DMS 273 treated with DMSO at 0.1 percent for 48 hours (cell line): ENCODE measurements at regions not wholly inside any gene's neighbourhood (a gene's known extent, or its start where the extent isn't known, plus 50 kb on each side); places are given as distances from the start of the nearest gene placed in this dataset.
"Not testable (repeated sequence)": the region's sequence is repeated elsewhere in the genome, so short reads cannot be mapped to it uniquely, and the experiment has no call there.

Experiments used
- DNase-seq: peaks from one replicate; lab custom pipeline; 2025; lab: John Stamatoyannopoulos, UW

DNA sequence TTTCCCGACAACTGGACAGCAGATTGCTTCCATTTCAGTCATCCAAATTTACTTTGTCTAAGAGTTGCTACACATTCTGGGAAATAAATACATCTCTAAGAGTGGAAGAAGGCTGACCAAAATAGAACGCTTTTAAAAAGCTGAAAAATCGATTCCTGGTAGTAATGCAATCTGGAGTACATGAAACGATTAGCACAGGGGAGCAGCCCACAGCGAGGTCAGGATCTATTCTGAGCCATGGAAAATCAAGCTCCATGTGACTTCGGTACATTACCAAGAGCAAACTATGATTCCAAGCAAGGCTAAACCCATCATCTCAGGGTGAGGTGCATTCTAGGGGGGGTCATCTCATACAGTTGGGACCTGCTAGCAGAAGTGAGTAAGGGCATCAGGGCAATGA is 249.3 kb downstream of the BLID start:
- DNase-seq = no peak

DNA sequence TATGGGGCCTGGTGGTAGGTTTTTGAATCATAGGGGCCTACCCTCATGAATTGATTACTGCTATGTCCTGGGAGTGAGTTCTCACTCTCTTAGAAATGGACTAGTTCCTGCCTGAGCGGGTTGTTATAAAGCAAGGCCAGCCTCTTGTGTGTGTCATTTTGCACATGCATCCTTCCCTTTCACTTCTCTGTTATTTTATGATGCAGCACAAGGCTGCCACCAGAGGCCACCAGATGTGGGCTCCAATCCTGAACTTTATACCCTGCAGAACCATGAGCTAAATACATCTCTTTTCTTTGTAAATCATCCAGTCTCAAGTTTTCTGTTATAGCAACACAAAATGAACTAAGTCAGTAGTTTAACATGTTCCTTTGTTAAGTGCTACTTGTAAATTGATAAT is 251.4 kb downstream of the BLID start:
- no peak for DNase-seq

DNA sequence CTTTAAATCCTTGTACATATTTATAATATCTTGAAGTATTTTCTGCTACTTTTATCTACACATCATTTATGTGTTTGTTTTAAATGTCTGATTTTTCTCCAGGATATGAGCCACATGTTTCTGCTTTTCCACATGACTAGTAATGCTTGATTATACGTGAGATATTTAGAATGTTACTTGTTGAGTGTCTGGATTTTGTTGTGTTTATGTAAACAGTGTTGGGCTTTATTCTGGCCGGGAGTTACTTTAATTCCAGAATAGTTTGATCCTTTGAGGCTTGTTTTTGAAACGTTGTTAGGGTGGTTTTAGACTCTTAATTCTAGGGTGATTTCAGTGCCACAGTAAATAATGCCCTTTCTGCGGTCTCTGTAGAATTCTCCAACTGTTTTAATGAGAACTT is 252.9 kb downstream of the BLID start:
- no peak for DNase-seq

DNA sequence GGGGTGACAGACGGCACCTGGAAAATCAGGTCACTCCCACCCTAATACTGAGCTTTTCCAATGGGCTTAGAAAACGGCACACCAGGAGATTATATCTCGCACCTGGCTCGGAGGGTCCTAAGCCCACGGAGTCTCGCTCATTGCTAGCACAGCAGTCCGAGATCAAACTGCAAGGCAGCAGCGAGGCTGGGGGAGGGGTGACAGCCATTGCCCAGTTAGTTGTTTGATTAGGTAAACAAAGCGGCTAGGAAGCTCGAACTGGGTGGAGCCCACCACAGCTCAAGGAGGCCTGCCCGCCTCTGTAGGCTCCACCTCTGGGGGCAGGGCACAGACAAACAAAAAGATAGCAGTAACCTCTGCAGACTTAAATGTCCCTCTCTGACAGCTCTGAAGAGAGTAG is 260.9 kb downstream of the BLID start:
- DNase-seq = not testable (repeated sequence)

DNA sequence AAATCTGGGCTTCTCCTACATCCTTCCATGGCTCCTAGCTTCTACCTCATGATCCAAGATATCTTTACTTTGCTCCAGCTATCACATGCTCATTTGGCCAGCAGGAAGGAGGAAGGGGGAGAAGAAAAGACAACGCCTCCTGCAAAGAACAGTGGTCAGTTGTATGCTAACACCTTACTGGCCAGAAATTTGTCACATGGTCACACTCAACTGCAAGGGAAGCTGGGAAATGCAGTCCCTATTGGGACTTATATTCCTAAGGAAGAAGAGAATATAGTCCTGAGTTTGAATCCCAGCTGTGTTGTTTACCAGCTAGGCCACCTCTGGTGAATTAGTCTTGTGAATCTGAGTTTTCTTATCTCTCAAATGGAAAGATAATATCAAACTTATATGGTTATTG is 272.0 kb downstream of the BLID start:
- no peak for DNase-seq

DNA sequence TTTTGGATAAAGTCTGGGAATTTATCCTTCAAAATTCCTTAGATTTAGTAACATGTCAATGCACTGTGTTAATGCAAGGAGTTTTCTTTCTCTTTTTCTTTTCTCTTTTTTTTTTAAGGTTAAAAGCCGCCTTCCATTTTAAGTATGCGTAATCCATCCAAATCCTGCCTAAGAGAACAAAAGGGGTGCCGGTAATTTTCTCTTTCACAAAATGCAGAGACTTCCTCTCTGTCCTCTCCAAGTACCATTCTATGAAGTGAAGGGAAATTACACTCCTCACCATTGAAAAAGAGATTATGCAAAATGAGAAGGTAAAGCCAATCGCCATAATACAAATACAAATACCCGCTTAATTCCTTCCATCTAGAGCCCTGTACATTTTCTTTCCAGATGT is 273.8 kb downstream of the BLID start:
- no peak for DNase-seq

DNA sequence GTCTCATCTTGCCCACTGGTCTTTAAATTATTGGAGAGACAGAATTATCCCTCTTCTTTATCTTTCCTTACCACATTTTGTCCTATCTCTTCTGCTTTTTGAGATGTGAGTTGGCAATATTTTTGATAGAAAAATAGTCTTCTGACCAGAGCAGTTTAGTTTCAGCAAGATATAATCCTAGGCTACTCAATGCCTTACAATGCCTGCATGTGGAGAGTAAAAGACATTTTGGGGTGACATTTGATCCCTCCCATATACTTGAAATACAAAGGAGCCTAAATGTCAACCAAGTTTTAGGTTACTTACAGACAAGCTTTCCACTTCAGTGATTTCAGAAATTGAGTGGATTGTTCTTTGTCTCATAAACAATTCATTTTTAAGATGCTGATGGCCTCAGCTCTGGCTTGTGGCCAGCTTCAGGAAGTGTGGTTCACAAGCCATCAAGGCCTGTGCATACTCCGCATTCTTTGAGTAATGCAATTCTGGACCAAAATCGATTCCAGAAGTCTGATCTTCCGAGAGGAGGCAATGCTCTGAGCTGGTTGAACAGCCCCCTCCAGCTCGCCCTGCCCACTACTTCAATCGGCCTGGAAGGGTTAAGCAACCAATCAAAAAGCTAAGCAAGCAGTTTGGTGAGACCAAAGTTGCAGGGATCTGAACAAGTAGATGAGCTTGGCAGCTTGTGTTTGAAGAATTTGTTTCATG is 274.4 kb downstream of the BLID start:
- no peak for DNase-seq

DNA sequence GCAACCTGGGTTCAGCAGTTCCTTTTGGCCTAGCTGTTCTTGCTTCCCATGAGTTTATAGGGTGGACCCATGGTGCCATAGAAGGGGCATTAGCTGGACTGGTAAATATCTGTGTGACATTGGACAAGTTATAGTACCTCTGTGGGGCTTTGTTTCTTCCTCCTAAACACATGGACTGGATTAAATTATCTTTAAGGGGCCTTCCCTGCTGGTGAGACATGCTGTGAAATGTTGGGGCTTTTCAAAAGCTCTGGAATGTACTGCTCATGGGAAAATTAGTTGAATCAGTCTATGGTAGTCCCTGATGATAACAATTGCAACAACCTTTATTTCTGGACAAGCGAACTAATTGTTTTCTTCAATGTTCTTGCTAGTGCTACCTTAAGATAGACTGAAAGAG is 276.2 kb downstream of the BLID start:
- no peak for DNase-seq

DNA sequence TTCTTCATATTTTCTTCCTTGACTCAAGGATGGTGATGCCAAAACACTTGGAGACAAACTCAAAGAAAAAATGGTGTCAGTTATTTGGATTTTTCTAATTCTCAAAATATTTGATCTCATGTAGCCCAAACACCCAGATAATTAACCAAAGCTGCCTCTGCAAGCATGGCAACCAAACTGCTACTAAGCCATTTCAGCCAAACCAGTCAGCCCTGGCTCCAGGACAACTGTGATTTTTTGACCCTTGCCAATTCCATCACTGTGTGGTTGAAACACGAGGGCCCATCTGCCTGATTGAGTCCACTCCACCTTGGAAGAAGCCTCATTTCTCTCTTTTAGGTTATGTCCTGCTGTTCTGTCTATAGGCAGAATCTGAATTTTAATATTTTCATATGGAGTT is 277.4 kb downstream of the BLID start:
- DNase-seq = no peak

DNA sequence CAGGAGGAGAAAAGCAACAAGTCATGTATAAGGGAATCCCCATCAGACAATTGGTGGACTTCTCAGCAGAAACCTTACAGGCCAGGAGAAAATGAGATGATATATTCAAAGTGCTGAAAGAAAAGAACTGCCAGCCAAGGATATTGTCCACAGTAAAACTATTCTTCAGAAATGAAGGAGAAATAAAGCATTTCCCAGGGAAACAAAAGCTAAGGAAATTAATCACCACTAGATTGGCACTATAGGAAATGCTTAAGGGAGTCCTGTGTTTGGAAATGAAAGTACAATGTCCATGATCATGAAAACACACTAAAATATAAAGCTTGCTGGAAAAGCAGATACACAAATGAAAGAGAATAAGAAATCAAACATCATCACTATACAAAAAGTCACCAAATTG is 282.0 kb downstream of the BLID start:
- no peak for DNase-seq

DNA sequence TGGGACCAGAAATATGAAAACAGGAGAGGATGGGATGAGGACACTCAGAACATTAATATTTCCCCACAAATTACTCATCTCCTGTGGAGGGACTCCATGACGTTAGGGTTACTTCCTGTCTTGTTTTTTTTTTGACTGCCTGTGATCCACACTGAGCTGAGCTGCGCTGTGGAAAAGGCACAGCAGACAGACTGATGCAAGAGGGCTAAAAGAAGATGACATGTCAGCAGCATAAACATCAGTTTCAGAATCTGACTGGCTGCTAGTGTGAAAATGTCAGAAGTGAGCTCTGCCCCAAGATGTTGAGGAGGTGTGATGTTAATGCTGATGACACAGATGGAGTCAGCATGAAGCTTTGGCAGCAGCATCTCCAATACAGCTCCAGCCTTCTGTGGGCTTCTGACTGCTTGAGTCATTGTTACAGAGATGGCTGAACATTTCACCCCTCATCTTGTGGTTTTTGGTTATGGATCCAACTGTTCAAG is 286.8 kb downstream of the BLID start:
- DNase-seq = no peak

DNA sequence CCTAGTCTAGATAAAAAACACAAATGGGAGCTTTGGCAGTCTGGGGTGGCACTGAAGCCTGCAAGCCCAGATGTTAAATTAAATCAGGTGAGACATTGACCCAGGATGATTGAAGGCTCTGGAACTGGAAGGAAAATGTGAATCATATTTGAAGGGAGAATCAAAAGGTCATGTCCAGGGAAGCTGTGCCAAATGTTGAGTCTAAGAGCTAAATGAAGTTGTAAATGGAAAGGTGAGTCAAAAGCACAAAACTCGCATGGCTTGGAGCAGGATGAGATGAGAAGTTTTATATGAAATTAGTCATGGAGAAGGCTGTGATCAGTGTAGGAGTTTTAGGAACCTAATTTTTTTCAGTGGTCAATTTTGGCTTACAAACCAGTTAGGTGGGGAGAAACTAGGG is 301.1 kb downstream of the BLID start:
- no peak for DNase-seq

DNA sequence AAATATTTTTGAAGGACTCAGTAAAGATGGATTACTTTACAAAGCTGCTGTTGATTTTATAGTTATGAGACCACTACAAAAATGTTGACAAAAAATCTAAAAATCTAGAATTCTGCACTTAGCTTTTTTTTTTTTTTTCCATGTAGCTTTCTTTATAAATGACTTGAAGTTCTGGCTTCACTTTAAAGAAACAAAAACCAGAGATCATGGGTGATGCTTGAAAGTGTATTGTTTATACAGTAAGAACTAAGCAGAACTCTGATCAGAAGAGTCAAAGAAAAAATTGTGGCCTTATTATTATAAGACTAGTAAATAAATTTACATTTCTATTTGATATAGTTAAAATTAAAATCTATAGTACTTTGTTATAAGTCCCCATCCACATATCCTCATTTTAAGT is 301.7 kb downstream of the BLID start:
- no peak for DNase-seq

DNA sequence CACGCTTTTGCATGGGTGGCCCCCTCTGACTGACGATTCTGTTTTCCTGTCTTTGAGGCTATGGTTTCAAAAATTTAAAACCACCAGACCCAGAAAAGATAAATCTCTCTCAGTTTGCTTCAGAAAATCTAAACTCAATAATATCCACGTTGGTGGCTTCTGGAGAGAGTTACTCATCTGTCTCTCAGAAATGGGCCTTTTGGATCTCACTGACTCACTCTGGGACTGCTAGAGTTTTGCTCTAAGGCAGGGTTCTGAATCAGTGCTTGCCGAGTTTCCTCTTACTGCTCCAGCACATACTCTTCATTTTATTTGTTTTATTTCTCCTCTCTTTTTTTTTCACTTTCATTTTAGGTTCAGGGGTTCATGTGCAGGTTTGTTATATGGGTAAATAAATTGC is 305.7 kb downstream of the BLID start:
- no peak for DNase-seq

DNA sequence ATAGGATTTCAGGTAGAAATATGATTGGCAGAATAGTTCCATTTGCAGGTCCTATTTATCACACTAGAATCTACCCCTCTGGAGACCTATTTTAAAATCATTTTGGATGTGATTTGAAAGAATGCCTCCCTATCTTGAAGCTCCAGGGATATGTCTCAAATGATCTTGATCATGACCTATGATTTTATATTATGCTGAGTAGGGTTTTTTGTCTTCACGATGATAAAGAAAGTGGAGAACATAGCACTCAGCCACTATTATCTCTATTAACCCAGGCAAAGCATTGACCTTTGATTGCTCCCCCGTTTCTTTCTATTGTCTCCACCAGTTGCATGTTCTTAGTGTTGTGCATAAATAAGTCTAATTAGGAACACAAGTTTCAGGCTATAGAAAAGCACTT is 307.9 kb downstream of the BLID start:
- no peak for DNase-seq

DNA sequence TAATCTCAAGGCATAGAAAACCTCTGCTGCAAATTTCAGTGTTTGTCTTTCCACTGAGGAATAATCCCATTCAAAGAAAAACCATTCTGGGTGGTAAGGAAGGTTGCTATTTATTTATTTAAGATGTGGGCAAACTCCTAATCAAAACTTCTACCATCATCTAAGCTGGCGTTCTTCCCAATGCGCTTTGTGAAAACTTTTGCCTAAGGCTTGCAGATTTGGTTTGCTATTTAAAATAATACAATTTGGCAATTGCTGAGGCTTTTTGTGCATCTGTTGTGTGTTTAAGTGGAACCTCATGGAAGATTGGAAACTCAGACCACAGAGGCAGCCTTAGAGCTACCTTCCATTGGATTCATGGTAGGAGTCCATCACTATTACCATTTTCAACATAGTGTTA is 309.0 kb downstream of the BLID start:
- DNase-seq = no peak

DNA sequence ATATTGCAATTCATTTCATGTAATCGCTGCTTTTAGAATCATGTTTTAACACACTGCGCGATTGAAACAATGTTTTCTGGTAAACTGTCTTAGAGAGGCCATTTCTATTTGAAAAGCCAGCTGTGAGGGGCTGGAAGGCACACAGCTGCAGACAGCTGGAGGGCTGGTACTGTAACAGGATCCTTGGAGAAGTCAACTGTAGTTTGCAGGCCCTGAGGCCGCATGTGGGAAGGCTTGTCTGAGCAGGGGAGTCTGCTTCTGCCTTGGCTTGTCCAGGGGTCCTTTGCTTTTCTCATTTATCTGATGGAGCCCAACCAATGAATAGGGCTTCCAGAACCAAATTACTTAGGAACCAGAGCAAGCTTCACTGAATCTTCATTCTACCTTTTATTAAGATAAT is 313.5 kb downstream of the BLID start:
- DNase-seq = no peak

DNA sequence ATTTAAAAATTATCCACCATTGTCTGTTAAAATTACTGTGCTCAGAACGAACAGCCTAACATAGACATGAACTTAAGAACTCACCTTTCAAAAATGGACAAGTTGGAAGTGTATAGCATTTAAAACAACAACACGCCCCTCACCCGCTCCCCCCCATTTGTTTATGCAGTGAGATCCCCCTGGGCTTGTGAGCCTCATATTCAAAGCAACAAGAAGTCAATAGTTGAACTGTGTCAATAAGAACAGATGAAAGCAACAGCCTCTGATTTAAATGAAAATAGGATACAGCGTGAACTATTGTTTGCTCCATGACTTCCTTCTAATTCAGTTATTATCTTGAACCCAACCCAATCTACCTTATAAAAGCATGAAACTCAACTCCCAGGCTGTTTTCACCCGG is 314.2 kb downstream of the BLID start:
- no peak for DNase-seq

DNA sequence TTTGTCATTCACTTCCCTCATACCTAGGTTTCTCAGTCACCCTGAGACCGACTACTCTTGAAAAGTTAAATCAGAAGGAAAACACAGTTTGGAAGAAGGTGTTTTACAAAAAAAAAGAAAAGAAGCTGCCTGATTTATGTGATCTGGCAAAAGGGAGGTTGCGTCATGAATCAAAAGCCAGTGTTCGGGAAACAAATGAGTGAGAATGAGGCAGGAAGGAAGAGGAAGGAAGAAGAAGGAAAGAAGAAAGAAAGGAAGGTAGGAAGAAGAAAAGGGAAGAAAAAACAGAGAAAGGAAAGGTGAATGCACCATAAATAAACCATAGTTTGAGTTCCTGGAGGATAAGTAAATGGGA is 314.6 kb downstream of the BLID start:
- DNase-seq = no peak

DNA sequence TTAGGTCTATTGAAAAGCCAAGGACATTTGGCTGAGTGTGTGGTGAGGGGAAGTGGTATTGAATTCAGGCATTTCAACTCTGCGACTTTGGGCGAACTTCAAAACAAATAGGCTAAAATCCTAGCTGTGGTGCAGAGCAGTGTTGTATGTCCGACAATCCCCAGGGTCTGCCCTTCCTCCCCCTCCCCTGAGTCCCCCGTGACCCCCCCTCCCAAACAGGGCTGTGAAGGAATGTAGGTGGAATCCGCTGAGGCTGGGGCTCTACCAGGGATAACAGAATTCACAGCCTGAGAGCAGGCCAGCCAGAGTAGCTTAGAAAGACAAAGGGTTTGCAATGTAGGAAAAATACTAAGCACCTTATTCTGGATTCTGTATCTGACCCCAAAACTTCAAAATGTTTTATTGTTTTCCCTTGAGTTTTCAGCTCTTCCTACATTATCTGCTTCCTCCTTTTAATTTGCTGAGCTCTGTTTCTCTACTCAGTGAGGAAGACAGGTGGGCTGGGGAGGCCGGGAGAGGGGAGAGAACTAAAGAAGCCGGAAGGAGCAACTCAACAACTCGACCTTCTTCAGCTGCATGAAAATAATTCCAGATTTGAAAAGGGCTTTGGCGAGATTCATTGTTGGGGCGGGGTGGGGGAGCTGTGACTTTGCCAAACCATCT is 315.2 kb downstream of the BLID start:
- DNase-seq = no peak

DNA sequence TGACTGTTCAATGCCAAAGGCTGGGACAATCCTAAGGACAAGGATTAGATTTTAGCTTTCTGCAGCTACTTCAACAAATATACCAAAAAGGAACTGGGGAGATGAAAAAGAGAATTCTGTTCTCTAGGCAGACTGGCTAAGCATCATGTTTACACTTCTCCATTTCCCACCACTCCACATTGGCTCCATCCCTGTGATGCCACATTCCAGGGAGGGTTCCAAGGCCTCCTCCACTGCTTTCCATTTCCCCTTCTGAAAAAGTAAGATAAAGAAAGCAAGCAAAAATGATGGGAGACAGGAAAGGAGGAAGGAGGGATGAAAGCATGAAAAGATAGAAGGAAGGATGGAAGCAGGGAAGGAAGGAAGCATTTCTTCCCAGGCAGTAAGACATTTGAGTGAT is 315.8 kb downstream of the BLID start:
- DNase-seq = no peak

DNA sequence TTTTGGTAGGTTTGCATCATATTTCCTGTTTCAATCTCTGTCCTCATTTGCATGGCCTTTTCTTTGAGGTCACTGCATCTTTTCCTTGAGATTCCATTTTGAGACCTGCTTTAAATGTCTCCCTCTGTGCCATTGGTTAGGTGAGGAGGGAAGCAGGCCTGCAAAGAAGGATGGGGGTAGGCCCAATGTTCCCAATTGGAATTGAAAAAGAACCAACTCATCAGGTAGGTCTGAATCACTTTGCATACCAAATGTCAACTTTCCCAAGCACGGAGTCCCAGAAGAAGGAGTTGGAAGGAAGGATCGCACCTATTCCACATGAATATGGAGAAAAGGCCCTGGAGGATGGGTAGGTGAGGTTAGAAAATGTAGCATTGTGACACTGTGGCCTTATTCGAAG is 318.5 kb downstream of the BLID start:
- DNase-seq = no peak

DNA sequence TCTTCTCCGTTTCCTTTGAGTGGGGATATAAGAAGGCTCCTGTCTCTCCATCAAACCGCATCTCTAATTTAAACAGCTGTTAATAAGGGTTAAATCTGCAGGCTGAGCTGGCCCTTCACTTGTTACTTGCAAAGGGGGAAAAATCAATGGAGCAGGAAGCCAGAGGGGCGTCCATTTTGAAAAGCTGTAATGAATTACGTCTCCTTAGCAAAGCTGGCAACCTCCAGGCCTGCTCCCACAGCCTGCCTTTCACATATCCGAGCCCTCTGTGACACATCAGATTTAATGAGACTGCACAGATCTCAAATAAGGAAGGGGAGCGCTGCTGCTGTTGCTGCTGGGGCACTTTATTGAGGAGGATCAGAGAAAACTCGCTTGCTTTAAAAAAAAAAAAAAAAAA is 320.8 kb downstream of the BLID start:
- DNase-seq = no peak

DNA sequence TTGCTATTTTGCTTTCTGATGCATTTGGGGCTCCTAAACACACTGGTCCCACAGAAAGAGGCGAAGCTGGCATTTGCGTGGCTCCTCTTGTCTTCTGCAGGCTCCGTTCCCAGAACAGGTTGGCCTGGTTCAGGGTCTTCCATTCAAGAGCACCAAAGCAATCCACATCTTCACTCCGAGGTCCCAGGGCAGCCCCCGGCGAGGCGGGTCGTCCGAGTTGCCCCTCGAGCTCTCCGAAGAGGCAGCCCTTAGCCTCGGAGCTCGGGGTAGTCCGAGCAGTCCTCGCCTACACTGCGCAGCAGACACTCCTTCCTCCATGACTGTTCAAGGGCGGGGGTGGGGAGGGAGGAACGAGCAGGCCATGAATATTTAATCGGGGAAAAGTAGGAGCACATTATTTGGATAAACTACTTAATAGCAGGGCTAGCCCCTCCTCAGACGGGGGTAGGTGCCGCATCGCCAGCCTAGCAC is 321.3 kb downstream of the BLID start:
- DNase-seq = no peak
